Type B pancreatic cell (in vitro differentiated cells): ENCODE measurements at regions not wholly inside any gene's neighbourhood (a gene's known extent, or its start where the extent isn't known, plus 50 kb on each side); places are given as distances from the start of the nearest gene placed in this dataset.
A peak's percentile ranks its signal among the peaks of the same experiment; 100 is the strongest.
"Not testable (repeated sequence)": the region's sequence is repeated elsewhere in the genome, so short reads cannot be mapped to it uniquely, and the experiment has no call there.

Experiments
- DNase-seq: peaks from one replicate; pipeline ENCODE4 v3.0.0; 2021; ENCODE audit warnings: mixed read lengths; ENCODE audit not compliant: unreplicated experiment; ENCODE audit errors: extremely low spot score
- H3K27ac Mint-ChIP-seq: 2 replicates; pipeline ENCODE4 v1.8.0; 2021; ENCODE audit warnings: mild to moderate bottlenecking, mixed read lengths
- H3K27me3 Mint-ChIP-seq: 2 replicates; pipeline ENCODE4 v1.8.0; 2021; ENCODE audit warnings: mixed read lengths
- H3K36me3 Mint-ChIP-seq: 2 replicates; pipeline ENCODE4 v1.8.0; 2021; ENCODE audit warnings: mixed read lengths
- H3K4me1 Mint-ChIP-seq: one replicate; pipeline ENCODE4 v1.8.0; 2021; ENCODE audit warnings: mixed read lengths; ENCODE audit not compliant: unreplicated experiment
- H3K4me3 Mint-ChIP-seq: 2 replicates; pipeline ENCODE4 v1.8.0; 2021; ENCODE audit warnings: mild to moderate bottlenecking, mixed read lengths
- H3K9me3 Mint-ChIP-seq: 2 replicates; pipeline ENCODE4 v1.8.0; 2021; ENCODE audit warnings: mixed read lengths
- CTCF ChIP-seq: fragments of 200-600 bp; sonication (generic); conservative IDR thresholded peaks from 2 replicates; pipeline ENCODE4 v1.5.0; 2021; ENCODE audit warnings: antibody characterized with exemption, mild to moderate bottlenecking

DNA sequence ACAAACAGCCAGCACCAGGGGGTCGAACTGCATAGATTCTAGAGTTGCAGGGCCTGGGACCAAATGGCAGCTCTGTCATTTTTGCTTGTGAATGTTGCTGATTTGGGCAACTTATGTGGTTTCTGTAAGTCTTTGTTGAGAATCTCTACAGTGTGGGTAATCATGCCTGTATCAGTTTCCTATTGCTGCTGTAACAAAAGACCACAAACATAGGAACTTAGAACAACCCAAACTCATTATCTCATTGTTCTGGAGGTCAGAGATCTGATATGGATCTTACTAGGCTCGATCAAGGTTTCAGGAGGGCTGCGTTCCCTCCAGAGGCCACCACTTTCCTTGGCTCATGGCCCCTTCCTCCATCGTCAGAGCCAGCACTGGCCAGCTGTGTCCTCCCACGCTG lies 86.8 kb upstream of the SH3BP4 start:
- H3K4me1 Mint-ChIP-seq = peaks cover 16% of the 10 kb centered on the region
- DNase-seq = no peak
- H3K27ac Mint-ChIP-seq = no peak overlapping the region
- H3K36me3 Mint-ChIP-seq = no peaks in the 10 kb centered on the region
- no peaks in the 10 kb centered on the region for H3K27me3 Mint-ChIP-seq
- H3K4me3 Mint-ChIP-seq = no peak overlapping the region
- no peak for TF ChIP-seq CTCF
- peaks cover 12% of the 10 kb centered on the region for H3K9me3 Mint-ChIP-seq

- no peak for TF ChIP-seq CTCF
- no peaks in the 10 kb centered on the region for H3K36me3 Mint-ChIP-seq
- DNase-seq = no peak
- H3K27ac Mint-ChIP-seq = no peak overlapping the region
- no peaks in the 10 kb centered on the region for H3K27me3 Mint-ChIP-seq
- H3K9me3 Mint-ChIP-seq = peaks cover 12% of the 10 kb centered on the region
- H3K4me1 Mint-ChIP-seq = peaks cover 16% of the 10 kb centered on the region
- H3K4me3 Mint-ChIP-seq = no peak overlapping the region
Measured at GRCh38 chr2:234864506-234864905, 87.3 kb upstream of the SH3BP4 start.

DNA sequence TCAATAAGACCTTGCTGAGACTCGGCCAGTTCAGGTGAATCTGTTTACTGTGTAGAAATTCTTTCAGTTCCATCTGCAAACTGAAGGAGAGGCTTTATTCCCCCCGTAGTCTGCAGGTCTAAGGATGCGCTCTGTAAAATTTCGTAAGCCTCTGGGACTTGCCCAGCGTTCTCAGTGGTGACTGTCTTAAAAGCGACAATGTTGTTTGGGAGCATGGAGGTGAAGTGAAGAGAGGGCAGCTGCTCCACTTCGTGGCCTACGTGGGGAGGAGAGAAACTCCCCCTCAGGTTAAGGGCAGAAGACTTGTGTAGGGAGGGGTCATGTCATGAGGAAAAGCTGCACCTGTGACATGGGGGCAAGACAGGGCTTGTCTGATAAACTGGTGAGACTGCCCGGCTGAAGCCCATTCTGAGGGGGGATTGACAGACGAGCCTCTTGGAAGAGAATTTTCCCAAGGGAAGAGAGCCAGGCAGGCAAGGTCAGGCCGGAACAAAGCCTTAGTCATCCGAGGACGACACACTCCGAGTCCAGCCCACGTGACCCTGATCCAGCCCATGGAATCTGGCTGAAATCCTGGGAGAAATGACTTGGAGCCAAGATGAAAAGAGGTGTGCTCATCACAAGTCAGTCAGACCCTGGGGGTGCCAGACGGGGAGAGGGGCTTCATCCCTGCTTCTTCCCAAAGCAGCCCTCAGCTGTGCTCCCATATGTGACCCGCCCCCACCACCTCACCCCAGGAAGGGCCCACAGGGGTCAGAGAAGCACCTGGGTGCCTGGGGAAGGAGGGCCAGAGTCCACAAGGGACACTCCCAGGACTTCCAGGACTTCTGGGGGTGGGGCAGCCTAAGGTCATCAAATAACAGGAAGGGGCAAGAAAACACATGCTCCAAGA lies 88.5 kb upstream of the SH3BP4 start:
- TF ChIP-seq CTCF = no peak
- peaks cover 12% of the 10 kb centered on the region for H3K9me3 Mint-ChIP-seq
- H3K27me3 Mint-ChIP-seq = no peaks in the 10 kb centered on the region
- H3K36me3 Mint-ChIP-seq = no peaks in the 10 kb centered on the region
- H3K4me1 Mint-ChIP-seq = peaks cover 21% of the 10 kb centered on the region
- H3K27ac Mint-ChIP-seq = peak overlapping the region; percentile 41
- no peak for DNase-seq
- H3K4me3 Mint-ChIP-seq = no peak overlapping the region

GRCh38 chr2:234861841-234862735 lies 89.7 kb upstream of the SH3BP4 start:
- Mint-ChIP-seq H3K27me3 (no peaks in the 10 kb centered on the region), H3K4me1 (peaks cover 21% of the 10 kb centered on the region), H3K4me3 (no peak overlapping the region), H3K9me3 (peaks cover 5% of the 10 kb centered on the region), H3K36me3 (no peaks in the 10 kb centered on the region), H3K27ac (no peak overlapping the region)
- no peak for DNase-seq
- no peak for TF ChIP-seq CTCF

DNA sequence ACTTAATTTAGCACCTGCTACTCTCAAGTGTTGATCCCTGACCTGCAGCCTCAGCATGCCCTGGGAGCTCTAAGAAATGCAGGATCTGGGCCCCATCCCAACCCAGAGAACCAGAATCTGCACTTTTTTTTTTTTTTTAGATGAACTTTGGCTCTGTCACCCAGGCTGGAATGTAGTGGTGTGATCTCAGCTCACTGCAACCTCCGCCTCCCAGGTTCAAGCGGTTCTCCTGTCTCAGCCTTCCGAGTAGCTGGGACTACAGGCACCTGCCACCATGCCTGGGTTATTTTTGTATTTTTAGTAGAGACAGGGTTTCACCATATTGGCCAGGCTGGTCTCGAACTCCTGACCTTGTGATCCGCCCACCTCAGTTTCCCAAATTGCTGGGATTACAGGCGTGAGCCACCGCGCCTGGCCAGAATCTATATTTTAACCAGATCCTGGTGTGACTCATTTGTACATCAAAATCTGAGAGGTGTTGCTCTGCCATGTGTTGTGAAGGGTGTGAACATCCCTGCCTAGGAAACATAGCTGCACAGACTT lies 92.4 kb upstream of the SH3BP4 start:
- H3K4me1 Mint-ChIP-seq = peaks cover 21% of the 10 kb centered on the region
- not testable (repeated sequence) for H3K27ac Mint-ChIP-seq, H3K9me3 Mint-ChIP-seq, H3K4me3 Mint-ChIP-seq, DNase-seq, H3K27me3 Mint-ChIP-seq, H3K36me3 Mint-ChIP-seq
